KOPT-K1 (cell line): ENCODE measurements at regions not wholly inside any gene's neighbourhood (a gene's known extent, or its start where the extent isn't known, plus 50 kb on each side); places are given as distances from the start of the nearest gene placed in this dataset.
"Not testable (repeated sequence)": the region's sequence is repeated elsewhere in the genome, so short reads cannot be mapped to it uniquely, and the experiment has no call there.

Experiments
- H3K27ac ChIP-seq: fragments of 200-600 bp; sonication (generic); 2 replicates; pipeline ENCODE4 v1.5.1; 2016; ENCODE audit warnings: antibody characterized with exemption, mild to moderate bottlenecking, low read depth, low read length; ENCODE audit not compliant: poor library complexity, severe bottlenecking
- H3K36me3 ChIP-seq: fragments of 200-600 bp; sonication (generic); 2 replicates; pipeline ENCODE4 v1.5.1; 2017; ENCODE audit warnings: antibody characterized with exemption, mild to moderate bottlenecking, low read length, moderate library complexity; ENCODE audit not compliant: insufficient read depth
- H3K9me3 ChIP-seq: fragments of 200-600 bp; sonication (generic); 2 replicates; pipeline ENCODE4 v1.5.1; 2017; ENCODE audit warnings: antibody characterized with exemption, low read length, mild to moderate bottlenecking; ENCODE audit not compliant: insufficient read depth, poor library complexity, severe bottlenecking

GRCh38 chr2:14079576-14079975, 552.9 kb upstream of the LRATD1 start:
- Histone ChIP-seq H3K36me3 (no peaks in the 10 kb centered on the region), H3K27ac (no peak overlapping the region), H3K9me3 (no peaks in the 10 kb centered on the region)

GRCh38 chr2:14081521-14081920, 551.0 kb upstream of the LRATD1 start:
- H3K9me3 ChIP-seq: no peaks in the 10 kb centered on the region
- no peaks in the 10 kb centered on the region for H3K36me3 ChIP-seq
- no peak overlapping the region for H3K27ac ChIP-seq

GRCh38 chr2:14082640-14083039, 549.9 kb upstream of the LRATD1 start:
- H3K9me3 ChIP-seq: no peaks in the 10 kb centered on the region
- H3K36me3 ChIP-seq: no peaks in the 10 kb centered on the region
- H3K27ac ChIP-seq: no peak overlapping the region

- Histone ChIP-seq H3K9me3 (no peaks in the 10 kb centered on the region), H3K27ac (no peak overlapping the region), H3K36me3 (no peaks in the 10 kb centered on the region)
These were observed 537.9 kb upstream of the LRATD1 start for GRCh38 chr2:14094592-14094991.

- not testable (repeated sequence) for H3K9me3 ChIP-seq, H3K27ac ChIP-seq, H3K36me3 ChIP-seq
These were observed 533.4 kb upstream of the LRATD1 start for GRCh38 chr2:14099101-14099500.

- no peaks in the 10 kb centered on the region for H3K36me3 ChIP-seq
- no peak overlapping the region for H3K27ac ChIP-seq
- H3K9me3 ChIP-seq: no peaks in the 10 kb centered on the region
These were observed 518.2 kb upstream of the LRATD1 start for GRCh38 chr2:14114275-14114674.

- Histone ChIP-seq H3K36me3 (no peaks in the 10 kb centered on the region), H3K27ac (no peak overlapping the region), H3K9me3 (no peaks in the 10 kb centered on the region)
These were observed 512.1 kb upstream of the LRATD1 start for GRCh38 chr2:14120376-14120775.

- Histone ChIP-seq H3K36me3 (no peaks in the 10 kb centered on the region), H3K9me3 (no peaks in the 10 kb centered on the region), H3K27ac (no peak overlapping the region)
These were observed 508.9 kb upstream of the LRATD1 start for GRCh38 chr2:14123436-14124103.

- Histone ChIP-seq H3K36me3 (no peaks in the 10 kb centered on the region), H3K27ac (no peak overlapping the region), H3K9me3 (no peaks in the 10 kb centered on the region)
These were observed 506.8 kb upstream of the LRATD1 start for GRCh38 chr2:14125624-14126293.

- Histone ChIP-seq H3K36me3 (no peaks in the 10 kb centered on the region), H3K27ac (no peak overlapping the region), H3K9me3 (no peaks in the 10 kb centered on the region)
These were observed 505.7 kb upstream of the LRATD1 start for GRCh38 chr2:14126846-14127245.

- Histone ChIP-seq H3K36me3 (no peaks in the 10 kb centered on the region), H3K9me3 (no peaks in the 10 kb centered on the region), H3K27ac (no peak overlapping the region)
These were observed 504.8 kb upstream of the LRATD1 start for GRCh38 chr2:14127765-14128164.

GRCh38 chr2:14132386-14132785, 500.1 kb upstream of the LRATD1 start:
- Histone ChIP-seq H3K9me3 (no peaks in the 10 kb centered on the region), H3K36me3 (no peaks in the 10 kb centered on the region), H3K27ac (no peak overlapping the region)

- Histone ChIP-seq H3K36me3 (no peaks in the 10 kb centered on the region), H3K9me3 (no peaks in the 10 kb centered on the region), H3K27ac (no peak overlapping the region)
These were observed 497.7 kb upstream of the LRATD1 start for GRCh38 chr2:14134771-14135170.

GRCh38 chr2:14136030-14136429, 496.5 kb upstream of the LRATD1 start:
- Histone ChIP-seq H3K9me3 (no peaks in the 10 kb centered on the region), H3K27ac (no peak overlapping the region), H3K36me3 (no peaks in the 10 kb centered on the region)

- no peak overlapping the region for H3K27ac ChIP-seq
- no peaks in the 10 kb centered on the region for H3K9me3 ChIP-seq
- H3K36me3 ChIP-seq: no peaks in the 10 kb centered on the region
These were observed 494.9 kb upstream of the LRATD1 start for GRCh38 chr2:14137643-14138042.

GRCh38 chr2:14140009-14140550, 492.4 kb upstream of the LRATD1 start:
- no peak overlapping the region for H3K27ac ChIP-seq
- H3K36me3 ChIP-seq: no peaks in the 10 kb centered on the region

More at GRCh38 chr2:14140009-14140550, 492.4 kb upstream of the LRATD1 start:
- H3K9me3 ChIP-seq: no peaks in the 10 kb centered on the region
